Skeletal muscle satellite cell (primary cell): ENCODE measurements at regions not wholly inside any gene's neighbourhood (a gene's known extent, or its start where the extent isn't known, plus 50 kb on each side); places are given as distances from the start of the nearest gene placed in this dataset.

ENCODE experiments used
- H3K27me3 ChIP-seq: 2 replicates; pipeline ENCODE4 v1.7.0; 2013; ENCODE audit warnings: low read length; ENCODE audit not compliant: control insufficient read depth, insufficient read depth
- H3K36me3 ChIP-seq: 2 replicates; pipeline ENCODE4 v1.7.0; 2013; ENCODE audit warnings: mild to moderate bottlenecking, control low read depth, low read length; ENCODE audit not compliant: insufficient read depth
- H3K4me1 ChIP-seq: 2 replicates; pipeline ENCODE4 v1.7.0; 2013; ENCODE audit warnings: low read length; ENCODE audit not compliant: control insufficient read depth, insufficient read depth
- H3K4me2 ChIP-seq: 2 replicates; pipeline ENCODE4 v1.7.0; 2013; ENCODE audit warnings: mild to moderate bottlenecking, low read length
- H3K4me3 ChIP-seq: 2 replicates; pipeline ENCODE4 v1.7.0; 2013; ENCODE audit warnings: low read length
- H3K9ac ChIP-seq: 2 replicates; pipeline ENCODE4 v1.7.0; 2013; ENCODE audit warnings: mild to moderate bottlenecking, low read depth, low read length, moderate library complexity
- H3K9me3 ChIP-seq: replicated peaks from 2 replicates; pipeline ENCODE4 v1.7.0; 2013; ENCODE audit warnings: mild to moderate bottlenecking, control low read depth, low read length

GRCh38 chr11:37642296-37642695 lies 1044.3 kb upstream of the RAG2 start:
- Histone ChIP-seq H3K9me3 (no peaks in the 10 kb centered on the region), H3K36me3 (no peaks in the 10 kb centered on the region), H3K4me2 (no peak overlapping the region), H3K27me3 (no peaks in the 10 kb centered on the region), H3K4me3 (no peak overlapping the region), H3K9ac (no peak overlapping the region), H3K4me1 (no peaks in the 10 kb centered on the region)

GRCh38 chr11:37632748-37633147 lies 1034.7 kb upstream of the RAG2 start:
- no peak overlapping the region for H3K4me2 ChIP-seq
- no peak overlapping the region for H3K9ac ChIP-seq
- no peaks in the 10 kb centered on the region for H3K9me3 ChIP-seq
- H3K27me3 ChIP-seq = no peaks in the 10 kb centered on the region
- no peaks in the 10 kb centered on the region for H3K36me3 ChIP-seq
- H3K4me3 ChIP-seq = no peak overlapping the region
- H3K4me1 ChIP-seq = no peaks in the 10 kb centered on the region

- no peaks in the 10 kb centered on the region for H3K27me3 ChIP-seq
- no peak overlapping the region for H3K4me3 ChIP-seq
- no peak overlapping the region for H3K9ac ChIP-seq
- H3K9me3 ChIP-seq = no peaks in the 10 kb centered on the region
- H3K4me2 ChIP-seq = no peak overlapping the region
- no peaks in the 10 kb centered on the region for H3K4me1 ChIP-seq
- no peaks in the 10 kb centered on the region for H3K36me3 ChIP-seq
Measured at GRCh38 chr11:37630866-37631265, 1032.8 kb upstream of the RAG2 start.

- H3K27me3 ChIP-seq = no peaks in the 10 kb centered on the region
- no peak overlapping the region for H3K4me3 ChIP-seq
- H3K9ac ChIP-seq = no peak overlapping the region
- no peak overlapping the region for H3K4me2 ChIP-seq
- no peaks in the 10 kb centered on the region for H3K9me3 ChIP-seq
- H3K36me3 ChIP-seq = no peaks in the 10 kb centered on the region
- no peaks in the 10 kb centered on the region for H3K4me1 ChIP-seq
Measured at GRCh38 chr11:37623778-37624177, 1025.7 kb upstream of the RAG2 start.

- Histone ChIP-seq H3K4me2 (no peak overlapping the region), H3K36me3 (no peaks in the 10 kb centered on the region), H3K27me3 (no peaks in the 10 kb centered on the region), H3K4me1 (no peaks in the 10 kb centered on the region), H3K9me3 (no peaks in the 10 kb centered on the region), H3K4me3 (no peak overlapping the region), H3K9ac (no peak overlapping the region)
Measured at GRCh38 chr11:37621662-37622061, 1023.6 kb upstream of the RAG2 start.

GRCh38 chr11:37616291-37616690 lies 1018.3 kb upstream of the RAG2 start:
- no peak overlapping the region for H3K4me3 ChIP-seq
- H3K9ac ChIP-seq = no peak overlapping the region
- H3K36me3 ChIP-seq = no peaks in the 10 kb centered on the region
- no peaks in the 10 kb centered on the region for H3K27me3 ChIP-seq
- H3K4me1 ChIP-seq = no peaks in the 10 kb centered on the region
- H3K9me3 ChIP-seq = no peaks in the 10 kb centered on the region
- no peak overlapping the region for H3K4me2 ChIP-seq

- no peaks in the 10 kb centered on the region for H3K9me3 ChIP-seq
- no peaks in the 10 kb centered on the region for H3K27me3 ChIP-seq
- no peak overlapping the region for H3K9ac ChIP-seq
- H3K4me1 ChIP-seq = no peaks in the 10 kb centered on the region
- H3K4me2 ChIP-seq = no peak overlapping the region
- no peak overlapping the region for H3K4me3 ChIP-seq
- H3K36me3 ChIP-seq = no peaks in the 10 kb centered on the region
Measured at GRCh38 chr11:37613031-37613430, 1015.0 kb upstream of the RAG2 start.

- H3K9me3 ChIP-seq = no peaks in the 10 kb centered on the region
- no peak overlapping the region for H3K4me3 ChIP-seq
- H3K4me2 ChIP-seq = no peak overlapping the region
- no peak overlapping the region for H3K9ac ChIP-seq
- H3K4me1 ChIP-seq = no peaks in the 10 kb centered on the region
- H3K36me3 ChIP-seq = no peaks in the 10 kb centered on the region
- H3K27me3 ChIP-seq = no peaks in the 10 kb centered on the region
Measured at GRCh38 chr11:37612146-37612545, 1014.1 kb upstream of the RAG2 start.

- H3K36me3 ChIP-seq = no peaks in the 10 kb centered on the region
- H3K4me3 ChIP-seq = no peak overlapping the region
- no peak overlapping the region for H3K4me2 ChIP-seq
- no peaks in the 10 kb centered on the region for H3K27me3 ChIP-seq
- no peaks in the 10 kb centered on the region for H3K4me1 ChIP-seq
- no peaks in the 10 kb centered on the region for H3K9me3 ChIP-seq
- no peak overlapping the region for H3K9ac ChIP-seq
Measured at GRCh38 chr11:37605229-37605628, 1007.2 kb upstream of the RAG2 start.

- H3K4me1 ChIP-seq = no peaks in the 10 kb centered on the region
- H3K27me3 ChIP-seq = no peaks in the 10 kb centered on the region
- no peak overlapping the region for H3K9ac ChIP-seq
- H3K4me2 ChIP-seq = no peak overlapping the region
- no peaks in the 10 kb centered on the region for H3K9me3 ChIP-seq
- H3K4me3 ChIP-seq = no peak overlapping the region
- no peaks in the 10 kb centered on the region for H3K36me3 ChIP-seq
Measured at GRCh38 chr11:37598381-37598780, 1000.3 kb upstream of the RAG2 start.

GRCh38 chr11:37597776-37598175 lies 999.7 kb upstream of the RAG2 start:
- no peaks in the 10 kb centered on the region for H3K36me3 ChIP-seq
- no peaks in the 10 kb centered on the region for H3K9me3 ChIP-seq
- H3K4me2 ChIP-seq = no peak overlapping the region
- H3K4me1 ChIP-seq = no peaks in the 10 kb centered on the region
- H3K27me3 ChIP-seq = no peaks in the 10 kb centered on the region
- no peak overlapping the region for H3K4me3 ChIP-seq
- H3K9ac ChIP-seq = no peak overlapping the region

- H3K36me3 ChIP-seq = no peaks in the 10 kb centered on the region
- H3K27me3 ChIP-seq = no peaks in the 10 kb centered on the region
- no peak overlapping the region for H3K4me3 ChIP-seq
- no peak overlapping the region for H3K4me2 ChIP-seq
- no peaks in the 10 kb centered on the region for H3K4me1 ChIP-seq
- H3K9me3 ChIP-seq = no peaks in the 10 kb centered on the region
- H3K9ac ChIP-seq = no peak overlapping the region
Measured at GRCh38 chr11:37595845-37596244, 997.8 kb upstream of the RAG2 start.
